Nucleus accumbens (tissue), 56 donors: ENCODE measurements at regions not wholly inside any gene's neighbourhood (a gene's known extent, or its start where the extent isn't known, plus 50 kb on each side); places are given as distances from the start of the nearest gene placed in this dataset.

ENCODE experiments used
- DNase-seq, 56 donors: peaks; one replicate each; lab custom pipeline; 2025; lab: John Stamatoyannopoulos, UW

GRCh38 chr7:68535266-68535665 is 1063.0 kb upstream of the AUTS2 start:
- DNase-seq, result peak in 1 of 56 donors; percentile 5

- no peak for DNase-seq
Observed at GRCh38 chr7:68537051-68537773, 1061.1 kb upstream of the AUTS2 start.

GRCh38 chr7:68537774-68538071 is 1060.6 kb upstream of the AUTS2 start:
- no peak for DNase-seq

GRCh38 chr7:68542831-68543230 is 1055.4 kb upstream of the AUTS2 start:
- DNase-seq, result no peak

GRCh38 chr7:68544851-68545250 is 1053.4 kb upstream of the AUTS2 start:
- no peak for DNase-seq

- DNase-seq, result no peak
Observed at GRCh38 chr7:68547181-68547580, 1051.1 kb upstream of the AUTS2 start.

- DNase-seq, result no peak
Observed at GRCh38 chr7:68547799-68548198, 1050.5 kb upstream of the AUTS2 start.

- DNase-seq, result no peak
Observed at GRCh38 chr7:68550027-68550426, 1048.2 kb upstream of the AUTS2 start.

- no peak for DNase-seq
Observed at GRCh38 chr7:68550635-68551034, 1047.6 kb upstream of the AUTS2 start.

- DNase-seq, result no peak
Observed at GRCh38 chr7:68556537-68556936, 1041.7 kb upstream of the AUTS2 start.

GRCh38 chr7:68559518-68559917 is 1038.8 kb upstream of the AUTS2 start:
- DNase-seq, result no peak

- no peak for DNase-seq
Observed at GRCh38 chr7:68562323-68562899, 1035.9 kb upstream of the AUTS2 start.

- DNase-seq, result no peak
Observed at GRCh38 chr7:68564306-68565135, 1033.8 kb upstream of the AUTS2 start.

GRCh38 chr7:68571286-68571685 is 1027.0 kb upstream of the AUTS2 start:
- no peak for DNase-seq

GRCh38 chr7:68573271-68574005 is 1024.8 kb upstream of the AUTS2 start:
- DNase-seq, result no peak

GRCh38 chr7:68576366-68576765 is 1021.9 kb upstream of the AUTS2 start:
- no peak for DNase-seq

- DNase-seq, result no peak
Observed at GRCh38 chr7:68581417-68581816, 1016.9 kb upstream of the AUTS2 start.

- DNase-seq, result no peak
Observed at GRCh38 chr7:68587599-68587998, 1010.7 kb upstream of the AUTS2 start.

- DNase-seq, result peak in 3 of 56 donors; percentile 1 to 12 (median 4)
Observed at GRCh38 chr7:68601826-68602225, 996.4 kb upstream of the AUTS2 start.

- no peak for DNase-seq
Observed at GRCh38 chr7:68604541-68604940, 993.7 kb upstream of the AUTS2 start.

GRCh38 chr7:68610701-68611100 is 987.6 kb upstream of the AUTS2 start:
- no peak for DNase-seq
